ENCODE measurements at regions not wholly inside any gene's neighbourhood (a gene's known extent, or its start where the extent isn't known, plus 50 kb on each side); places are given as distances from the start of the nearest gene placed in this dataset.

DNA sequence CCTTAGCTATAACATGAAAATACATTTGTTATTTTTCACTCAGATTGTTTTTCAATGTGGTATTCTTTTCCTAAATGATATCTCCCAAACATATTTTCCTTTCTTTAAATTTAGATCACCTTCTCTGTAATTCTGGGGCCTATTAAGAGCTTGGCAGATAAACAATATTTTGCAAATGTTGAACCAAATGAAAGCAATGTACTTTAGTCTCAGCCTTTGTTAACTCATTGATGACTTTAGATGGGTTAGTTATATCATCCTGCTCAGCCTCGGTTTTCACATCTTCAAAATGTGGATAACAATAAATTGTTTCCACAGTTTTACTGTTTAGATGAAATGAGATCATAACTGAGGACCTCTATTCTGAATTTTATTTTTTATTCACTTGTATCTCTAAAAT, 1205.2 kb downstream of the SUCLG1 start:
- TF ChIP-seq ZNF274 (IDR thresholded peaks at IDR 0.05; ENCODE audit: low read depth, low read length) (no peak), YY1 (IDR thresholded peaks at IDR 0.05; ENCODE audit: insufficient read depth, insufficient read length) (no peak), SUZ12 (IDR thresholded peaks at IDR 0.05; ENCODE audit: extremely low read depth, insufficient read depth, insufficient read length) (no peak)

Data from NT2/D1 (cell line).